Testis (tissue), 2 donors: ENCODE measurements at regions not wholly inside any gene's neighbourhood (a gene's known extent, or its start where the extent isn't known, plus 50 kb on each side); places are given as distances from the start of the nearest gene placed in this dataset.

Source experiments
- DNase-seq: peaks from one replicate; pipeline ENCODE4 v3.0.0-alpha.2; 2019
- H3K27ac ChIP-seq, 2 donors: fragments of 200-600 bp; sonication (generic); one replicate each; pipeline ENCODE4 v1.5.1; 2019
- H3K27me3 ChIP-seq: fragments of 200-600 bp; sonication (generic); one replicate; pipeline ENCODE4 v1.5.1; 2019
- H3K36me3 ChIP-seq: fragments of 200-600 bp; sonication (generic); one replicate; pipeline ENCODE4 v1.5.1; 2017; ENCODE audit warnings: low read depth; ENCODE audit errors: missing control alignments
- H3K4me1 ChIP-seq: fragments of 200-600 bp; sonication (generic); one replicate; pipeline ENCODE4 v1.5.1; 2019
- H3K4me3 ChIP-seq, 2 donors: fragments of 200-600 bp; sonication (generic); one replicate each; pipeline ENCODE4 v1.5.1; 2017 to 2019
- H3K9me3 ChIP-seq: fragments of 200-600 bp; sonication (generic); one replicate; pipeline ENCODE4 v1.5.1; 2017
- POLR2A ChIP-seq: fragments of 450-650 bp; IDR thresholded peaks from one replicate; pipeline ENCODE4 v1.6.1; 2017; ENCODE audit warnings: antibody characterized with exemption, mild to moderate bottlenecking, moderate library complexity
- WGBS, 2 donors: methylation state at CpG; one replicate each; pipeline ENCODE4 v1.1.5; 2018; 5-methylcytosine and 5-hydroxymethylcytosine counted together
- intact Hi-C: fragments of 100-400 bp; cut with DNase I; formaldehyde crosslinking; loops from one replicate; pipeline ENCODE4 v1.15.1; 2023; ENCODE audit warnings: low total_unique reads
- TF ChIP-seq, protein P1 (sequence below), 3 experiments: fragments of 450-650 bp in 2 of 3; fragments of 200-600 bp in 1 of 3; sonication (generic) in 1 of 3; IDR thresholded peaks; one replicate each; pipeline ENCODE4 v1.5.1; 2016 to 2019; ENCODE audit warnings: antibody characterized with exemption in 3 of 3, mild to moderate bottlenecking in 2 of 3, moderate library complexity in 1 of 3

DNA sequence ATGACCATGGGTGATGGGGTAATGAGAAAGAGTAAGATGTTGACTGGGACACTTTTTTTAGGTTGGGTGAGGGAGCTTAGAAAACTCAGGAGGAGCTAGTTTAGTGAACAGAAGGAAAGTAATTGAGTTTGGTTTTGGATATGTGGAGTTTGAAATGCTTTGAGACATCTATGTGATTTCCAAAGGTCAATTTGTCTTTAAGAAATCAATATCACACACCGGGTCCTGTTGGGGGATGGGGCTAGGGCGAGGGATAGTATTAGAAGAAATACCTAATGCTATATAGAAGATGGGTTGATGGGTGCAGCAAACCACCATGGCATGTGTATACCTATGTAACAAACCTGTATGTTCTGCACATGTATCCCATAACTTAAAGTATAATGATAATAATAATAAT, 118.4 kb downstream of the ASCL1 start:
- Histone ChIP-seq H3K4me1 (no peaks in the 10 kb centered on the region), H3K36me3 (no peaks in the 10 kb centered on the region), H3K4me3 (no peak overlapping the region), H3K27me3 (no peaks in the 10 kb centered on the region), H3K27ac (no peak overlapping the region), H3K9me3 (no peaks in the 10 kb centered on the region)
- no peak for DNase-seq
- intact Hi-C loops: no loop called here
- TF ChIP-seq, protein P1, sequence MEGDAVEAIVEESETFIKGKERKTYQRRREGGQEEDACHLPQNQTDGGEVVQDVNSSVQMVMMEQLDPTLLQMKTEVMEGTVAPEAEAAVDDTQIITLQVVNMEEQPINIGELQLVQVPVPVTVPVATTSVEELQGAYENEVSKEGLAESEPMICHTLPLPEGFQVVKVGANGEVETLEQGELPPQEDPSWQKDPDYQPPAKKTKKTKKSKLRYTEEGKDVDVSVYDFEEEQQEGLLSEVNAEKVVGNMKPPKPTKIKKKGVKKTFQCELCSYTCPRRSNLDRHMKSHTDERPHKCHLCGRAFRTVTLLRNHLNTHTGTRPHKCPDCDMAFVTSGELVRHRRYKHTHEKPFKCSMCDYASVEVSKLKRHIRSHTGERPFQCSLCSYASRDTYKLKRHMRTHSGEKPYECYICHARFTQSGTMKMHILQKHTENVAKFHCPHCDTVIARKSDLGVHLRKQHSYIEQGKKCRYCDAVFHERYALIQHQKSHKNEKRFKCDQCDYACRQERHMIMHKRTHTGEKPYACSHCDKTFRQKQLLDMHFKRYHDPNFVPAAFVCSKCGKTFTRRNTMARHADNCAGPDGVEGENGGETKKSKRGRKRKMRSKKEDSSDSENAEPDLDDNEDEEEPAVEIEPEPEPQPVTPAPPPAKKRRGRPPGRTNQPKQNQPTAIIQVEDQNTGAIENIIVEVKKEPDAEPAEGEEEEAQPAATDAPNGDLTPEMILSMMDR (IDR thresholded peaks at IDR 0.05): no peak
- no peak for TF ChIP-seq POLR2A
- WGBS, 2 donors: 79 to 87% methylated on average over 2 of the region's 2 CpGs

DNA sequence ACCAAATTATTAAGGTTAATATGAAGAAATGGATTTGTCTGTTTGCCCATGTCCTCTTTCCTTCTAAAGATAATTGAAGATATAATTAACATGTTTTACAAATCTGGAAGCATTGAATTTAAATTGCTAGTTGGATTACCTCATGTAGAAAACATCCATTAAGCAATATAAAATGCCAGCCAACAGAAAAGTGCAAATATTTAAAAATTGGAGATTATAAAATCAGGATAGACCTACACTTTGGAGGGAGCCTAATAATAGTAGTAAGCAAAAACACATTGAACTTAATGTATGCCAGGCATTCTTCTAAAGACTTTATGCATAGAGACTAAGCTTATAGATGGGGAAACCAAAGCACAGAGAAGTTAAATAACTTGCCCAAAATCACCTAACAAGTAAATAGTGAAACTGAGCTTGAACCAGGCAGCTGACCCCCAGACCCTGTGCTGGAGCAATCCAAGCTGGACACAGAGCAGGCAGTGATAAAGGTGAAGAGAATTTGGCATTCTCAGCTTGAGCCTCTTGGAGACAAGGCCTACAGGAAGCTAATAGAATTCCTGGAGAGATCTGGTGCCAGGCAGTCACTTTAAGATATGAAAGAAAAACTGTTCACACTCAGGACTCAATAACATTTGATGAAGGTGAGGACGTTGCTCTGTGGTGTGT, 119.8 kb downstream of the ASCL1 start:
- DNase-seq: no peak
- intact Hi-C loops: no loop called here
- TF ChIP-seq POLR2A: no peak
- TF ChIP-seq, protein P1 (IDR thresholded peaks at IDR 0.05): no peak

DNA sequence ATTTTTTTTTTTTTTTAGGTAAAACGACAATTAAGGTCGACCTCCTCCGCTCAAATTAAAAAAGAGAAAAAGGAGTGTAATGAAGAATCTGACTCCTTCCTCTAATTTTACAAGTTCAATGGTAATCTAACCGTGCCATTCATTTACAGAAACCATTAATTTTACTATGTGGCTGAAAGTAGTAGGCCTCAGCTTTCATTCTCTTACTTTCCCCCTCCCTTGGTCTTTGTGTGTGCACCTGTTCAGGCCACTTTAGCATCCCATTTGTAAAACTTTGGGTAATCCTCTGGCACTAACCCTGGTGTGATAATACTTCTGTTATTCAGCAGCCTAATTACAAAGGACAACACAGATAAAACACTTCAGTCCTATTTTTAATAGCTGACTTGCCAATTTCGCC, 128.1 kb downstream of the ASCL1 start:
- no peaks in the 10 kb centered on the region for H3K36me3 ChIP-seq
- intact Hi-C loops: no loop called here
- no peak overlapping the region for H3K4me3 ChIP-seq
- 76 to 80% methylated on average over 5 of the region's 5 CpGs for WGBS, 2 donors
- TF ChIP-seq POLR2A: no peak
- TF ChIP-seq, protein P1 (IDR thresholded peaks at IDR 0.05): no peak
- no peaks in the 10 kb centered on the region for H3K4me1 ChIP-seq
- H3K27ac ChIP-seq: no peak overlapping the region
- H3K9me3 ChIP-seq: no peaks in the 10 kb centered on the region
- no peak for DNase-seq
- no peaks in the 10 kb centered on the region for H3K27me3 ChIP-seq

More for the DNA sequence above, 119.8 kb downstream of the ASCL1 start:
- 65 to 91% methylated on average over 1 of the region's 1 CpG for WGBS, 2 donors
- Histone ChIP-seq H3K4me3 (no peak overlapping the region), H3K4me1 (no peaks in the 10 kb centered on the region), H3K27me3 (no peaks in the 10 kb centered on the region), H3K27ac (no peak overlapping the region), H3K36me3 (no peaks in the 10 kb centered on the region), H3K9me3 (no peaks in the 10 kb centered on the region)

DNA sequence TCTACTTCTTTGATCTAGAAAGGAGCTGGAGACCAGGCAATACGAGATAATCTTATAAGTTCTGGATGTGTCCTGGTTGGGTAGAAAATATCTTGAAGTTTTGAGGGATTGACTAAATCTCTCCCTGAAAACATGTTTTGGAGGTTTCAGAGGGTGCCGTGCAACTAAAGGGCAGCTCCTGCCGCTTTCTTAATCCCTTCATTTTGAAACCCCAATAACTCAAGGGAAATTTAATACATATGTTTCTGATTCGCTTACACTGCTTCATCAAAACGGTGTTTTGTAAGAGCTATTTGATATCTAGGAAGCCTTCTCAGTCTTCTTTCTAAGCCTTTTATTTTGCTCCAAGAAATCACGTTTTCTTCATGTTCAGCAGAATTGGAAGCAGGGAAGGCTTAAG, 129.0 kb downstream of the ASCL1 start:
- no peak for DNase-seq
- H3K4me3 ChIP-seq: no peak overlapping the region
- H3K27ac ChIP-seq: no peak overlapping the region
- intact Hi-C loops: no loop called here
- no peaks in the 10 kb centered on the region for H3K27me3 ChIP-seq
- no peaks in the 10 kb centered on the region for H3K36me3 ChIP-seq
- H3K9me3 ChIP-seq: no peaks in the 10 kb centered on the region
- H3K4me1 ChIP-seq: no peaks in the 10 kb centered on the region
- TF ChIP-seq POLR2A: no peak
- TF ChIP-seq, protein P1 (IDR thresholded peaks at IDR 0.05): no peak
- 36 to 50% methylated on average over 6 of the region's 6 CpGs for WGBS, 2 donors

DNA sequence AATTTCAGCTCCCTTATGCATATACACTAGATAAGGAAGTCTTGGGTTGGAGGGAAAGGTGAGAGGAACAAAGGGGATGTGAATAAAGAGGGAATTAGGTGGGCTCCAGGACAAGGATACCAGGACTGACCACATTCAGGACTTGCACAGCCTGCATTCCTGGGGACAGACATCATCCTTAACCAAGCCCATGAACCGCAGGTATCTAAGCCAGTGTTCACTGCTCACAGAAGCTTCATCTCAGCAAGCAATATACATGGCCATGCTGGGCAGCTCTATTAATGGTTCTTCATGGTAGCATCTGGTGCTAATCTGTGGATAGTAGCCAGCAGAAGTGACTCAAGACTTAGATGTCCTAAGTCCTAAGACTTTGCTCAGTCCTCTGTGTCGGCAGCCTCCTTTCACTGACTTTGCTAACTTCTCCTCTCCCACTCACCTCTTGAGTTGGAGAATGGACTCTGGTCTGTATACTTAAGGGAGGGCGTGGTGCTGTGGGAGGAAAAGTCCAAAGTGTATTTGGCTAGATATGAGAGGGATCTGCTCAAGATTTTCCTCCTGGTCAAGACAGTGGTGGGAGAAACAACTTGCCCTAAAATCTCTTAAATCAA, 136.1 kb downstream of the ASCL1 start:
- no peak for TF ChIP-seq POLR2A
- TF ChIP-seq, protein P1 (IDR thresholded peaks at IDR 0.05): no peak
- no peak overlapping the region for H3K27ac ChIP-seq
- WGBS, 2 donors: 88 to 91% methylated on average over 3 of the region's 3 CpGs
- H3K4me3 ChIP-seq: no peak overlapping the region
- no peaks in the 10 kb centered on the region for H3K27me3 ChIP-seq
- no peaks in the 10 kb centered on the region for H3K9me3 ChIP-seq
- H3K36me3 ChIP-seq: no peaks in the 10 kb centered on the region
- H3K4me1 ChIP-seq: no peaks in the 10 kb centered on the region
- no peak for DNase-seq
- intact Hi-C loops: no loop called here
